C4-2B (cell line): ENCODE measurements at regions not wholly inside any gene's neighbourhood (a gene's known extent, or its start where the extent isn't known, plus 50 kb on each side); places are given as distances from the start of the nearest gene placed in this dataset.
"Not testable (repeated sequence)": the region's sequence is repeated elsewhere in the genome, so short reads cannot be mapped to it uniquely, and the experiment has no call there.

Experiments used
- CTCF ChIP-seq: fragments of 450-650 bp; conservative IDR thresholded peaks from 2 replicates; pipeline ENCODE4 v1.5.1; 2017; ENCODE audit warnings: mild to moderate bottlenecking
- ZFX ChIP-seq: fragments of 450-650 bp; IDR thresholded peaks from 2 replicates; pipeline ENCODE4 v1.6.1; 2017

DNA sequence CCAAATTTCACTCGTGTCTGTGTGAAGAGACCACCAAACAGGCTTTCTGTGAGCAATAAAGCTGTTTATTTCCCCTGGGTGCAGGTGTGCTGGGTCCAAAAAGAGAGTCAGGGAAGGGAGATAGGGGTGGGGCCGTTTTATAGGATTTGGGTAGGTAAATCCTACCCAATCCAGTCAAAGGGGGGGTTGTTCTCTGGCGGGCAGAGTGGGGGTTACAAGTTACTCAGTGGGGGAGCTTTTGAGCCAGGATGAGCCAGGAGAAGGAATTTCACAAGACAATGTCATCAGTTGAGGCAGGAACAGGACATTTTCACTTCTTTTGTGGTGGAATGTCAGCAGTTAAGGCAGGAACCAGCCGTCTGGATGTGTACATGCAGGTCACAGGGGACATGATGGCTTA lies 487.2 kb upstream of the ADGRL4 start:
- TF ChIP-seq CTCF, ZFX: not testable (repeated sequence)
